Ovary (tissue), 3 donors: ENCODE measurements at regions not wholly inside any gene's neighbourhood (a gene's known extent, or its start where the extent isn't known, plus 50 kb on each side); places are given as distances from the start of the nearest gene placed in this dataset.

Experiments
- POLR2A ChIP-seq: fragments of 450-650 bp; IDR thresholded peaks from one replicate; pipeline ENCODE4 v1.6.1; 2017; ENCODE audit warnings: antibody characterized with exemption, mild to moderate bottlenecking, moderate library complexity
- TF ChIP-seq, protein P1 (sequence below), 3 donors: fragments of 450-650 bp in 2 of 3; fragments of 200-600 bp in 1 of 3; IDR thresholded peaks; one replicate each; pipeline versions ENCODE4 v1.5.1 to v1.8.0; 2016 to 2022; ENCODE audit warnings: antibody characterized with exemption in 3 of 3, mild to moderate bottlenecking in 1 of 3
- donor health status: DM: no; HTN: no; CAD: no.

DNA sequence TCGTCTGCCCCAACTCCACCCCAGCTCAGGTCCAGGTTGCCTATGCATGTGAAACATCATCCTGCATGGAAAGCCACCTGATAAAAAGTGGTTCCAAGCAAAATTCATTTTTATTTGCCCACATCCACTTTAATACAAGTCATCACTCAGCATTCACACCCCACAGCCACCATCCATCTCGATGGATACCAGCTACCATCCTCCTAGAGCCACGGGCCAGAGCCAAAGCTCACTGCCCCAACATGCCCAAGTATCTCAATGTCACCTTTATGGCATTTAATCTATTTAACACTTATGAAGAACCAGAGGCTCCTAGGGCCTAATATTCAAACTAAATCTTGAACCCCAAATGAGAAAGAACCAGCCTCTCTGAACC is 70.5 kb downstream of the COPRS start:
- TF ChIP-seq, protein P1, sequence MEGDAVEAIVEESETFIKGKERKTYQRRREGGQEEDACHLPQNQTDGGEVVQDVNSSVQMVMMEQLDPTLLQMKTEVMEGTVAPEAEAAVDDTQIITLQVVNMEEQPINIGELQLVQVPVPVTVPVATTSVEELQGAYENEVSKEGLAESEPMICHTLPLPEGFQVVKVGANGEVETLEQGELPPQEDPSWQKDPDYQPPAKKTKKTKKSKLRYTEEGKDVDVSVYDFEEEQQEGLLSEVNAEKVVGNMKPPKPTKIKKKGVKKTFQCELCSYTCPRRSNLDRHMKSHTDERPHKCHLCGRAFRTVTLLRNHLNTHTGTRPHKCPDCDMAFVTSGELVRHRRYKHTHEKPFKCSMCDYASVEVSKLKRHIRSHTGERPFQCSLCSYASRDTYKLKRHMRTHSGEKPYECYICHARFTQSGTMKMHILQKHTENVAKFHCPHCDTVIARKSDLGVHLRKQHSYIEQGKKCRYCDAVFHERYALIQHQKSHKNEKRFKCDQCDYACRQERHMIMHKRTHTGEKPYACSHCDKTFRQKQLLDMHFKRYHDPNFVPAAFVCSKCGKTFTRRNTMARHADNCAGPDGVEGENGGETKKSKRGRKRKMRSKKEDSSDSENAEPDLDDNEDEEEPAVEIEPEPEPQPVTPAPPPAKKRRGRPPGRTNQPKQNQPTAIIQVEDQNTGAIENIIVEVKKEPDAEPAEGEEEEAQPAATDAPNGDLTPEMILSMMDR (IDR thresholded peaks at IDR 0.05), result no peak
- TF ChIP-seq POLR2A, result no peak
